PFSK-1 (cell line): ENCODE measurements at regions not wholly inside any gene's neighbourhood (a gene's known extent, or its start where the extent isn't known, plus 50 kb on each side); places are given as distances from the start of the nearest gene placed in this dataset.

Experiments used
- FOXP2 ChIP-seq: optimal IDR thresholded peaks from 2 replicates; pipeline ENCODE3; 2011; ENCODE audit warnings: borderline replicate concordance, control low read depth, inconsistent platforms; ENCODE audit not compliant: insufficient read depth; ENCODE audit errors: extremely low read length, extremely low read depth
- POLR2AphosphoS5 ChIP-seq: IDR thresholded peaks from 2 replicates; pipeline ENCODE4 v1.6.1; 2012; ENCODE audit warnings: low read depth, mild to moderate bottlenecking, control low read depth, low read length, moderate library complexity
- SIN3A ChIP-seq: IDR thresholded peaks from 2 replicates; pipeline ENCODE4 v1.6.1; 2012; ENCODE audit warnings: mild to moderate bottlenecking, low read length, moderate library complexity, borderline replicate concordance; ENCODE audit not compliant: insufficient read depth
- TAF1 ChIP-seq: IDR thresholded peaks from 2 replicates; pipeline ENCODE4 v1.6.1; 2012; ENCODE audit warnings: low read length, control low read depth, borderline replicate concordance; ENCODE audit not compliant: insufficient read depth
- TF ChIP-seq, protein P1 (sequence below), 2 experiments: IDR thresholded peaks; 2 replicates each; pipeline versions ENCODE4 v1.6.1 to v1.8.0; 2011 to 2012; ENCODE audit warnings: low read depth in 2 of 2, low read length in 2 of 2, control low read depth in 1 of 2, inconsistent platforms in 1 of 2, mild to moderate bottlenecking in 1 of 2, moderate library complexity in 1 of 2; ENCODE audit not compliant: insufficient read depth in 1 of 2

DNA sequence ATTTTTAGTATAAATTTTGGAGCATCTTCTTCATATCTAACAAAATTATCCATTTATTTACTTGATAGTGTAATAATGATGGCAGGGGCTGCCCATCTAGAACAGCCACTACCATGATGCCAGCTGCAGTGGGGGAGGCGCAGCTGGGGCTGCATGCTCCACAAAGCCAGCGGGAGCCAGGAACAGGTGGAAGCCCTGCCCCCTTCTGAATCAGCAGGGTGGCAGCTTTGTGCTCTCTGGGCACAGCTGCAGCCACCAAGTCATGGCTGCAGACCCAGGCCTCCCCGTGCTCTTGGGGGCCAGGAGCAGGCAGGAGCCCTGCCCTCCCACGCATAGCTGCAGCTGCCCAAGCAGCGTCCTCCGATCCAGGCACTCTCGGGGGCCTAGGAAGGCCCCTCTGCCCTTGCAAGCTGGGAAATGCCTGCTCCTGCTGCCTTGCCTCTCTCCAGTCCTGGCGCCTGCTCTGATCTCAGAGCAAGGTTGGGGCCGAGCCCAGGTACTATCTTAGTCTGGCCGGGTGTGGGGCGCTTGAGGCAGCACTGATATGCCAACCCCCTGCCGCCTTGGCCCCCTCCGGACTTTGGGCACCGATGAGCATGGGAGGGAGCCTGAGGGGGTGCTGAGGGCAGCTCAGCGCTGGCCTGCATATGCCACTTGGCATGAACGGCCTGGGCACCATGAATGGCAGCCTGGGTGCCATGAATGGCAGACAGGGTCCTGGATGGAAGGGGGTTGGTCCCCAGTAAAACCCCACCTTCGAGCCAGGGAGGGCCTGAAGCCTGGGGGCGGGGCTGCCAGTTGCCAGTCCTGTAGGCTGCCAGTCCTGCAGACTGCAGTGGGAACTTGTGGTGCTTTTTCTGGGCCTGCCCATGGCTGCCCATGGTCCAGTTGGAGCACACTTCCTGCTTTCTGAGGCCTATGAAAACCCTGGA lies 1110.8 kb upstream of the POT1 start:
- TF ChIP-seq POLR2AphosphoS5 (no peak), SIN3A (no peak), TAF1 (no peak), FOXP2 (no peak)
- TF ChIP-seq, protein P1, sequence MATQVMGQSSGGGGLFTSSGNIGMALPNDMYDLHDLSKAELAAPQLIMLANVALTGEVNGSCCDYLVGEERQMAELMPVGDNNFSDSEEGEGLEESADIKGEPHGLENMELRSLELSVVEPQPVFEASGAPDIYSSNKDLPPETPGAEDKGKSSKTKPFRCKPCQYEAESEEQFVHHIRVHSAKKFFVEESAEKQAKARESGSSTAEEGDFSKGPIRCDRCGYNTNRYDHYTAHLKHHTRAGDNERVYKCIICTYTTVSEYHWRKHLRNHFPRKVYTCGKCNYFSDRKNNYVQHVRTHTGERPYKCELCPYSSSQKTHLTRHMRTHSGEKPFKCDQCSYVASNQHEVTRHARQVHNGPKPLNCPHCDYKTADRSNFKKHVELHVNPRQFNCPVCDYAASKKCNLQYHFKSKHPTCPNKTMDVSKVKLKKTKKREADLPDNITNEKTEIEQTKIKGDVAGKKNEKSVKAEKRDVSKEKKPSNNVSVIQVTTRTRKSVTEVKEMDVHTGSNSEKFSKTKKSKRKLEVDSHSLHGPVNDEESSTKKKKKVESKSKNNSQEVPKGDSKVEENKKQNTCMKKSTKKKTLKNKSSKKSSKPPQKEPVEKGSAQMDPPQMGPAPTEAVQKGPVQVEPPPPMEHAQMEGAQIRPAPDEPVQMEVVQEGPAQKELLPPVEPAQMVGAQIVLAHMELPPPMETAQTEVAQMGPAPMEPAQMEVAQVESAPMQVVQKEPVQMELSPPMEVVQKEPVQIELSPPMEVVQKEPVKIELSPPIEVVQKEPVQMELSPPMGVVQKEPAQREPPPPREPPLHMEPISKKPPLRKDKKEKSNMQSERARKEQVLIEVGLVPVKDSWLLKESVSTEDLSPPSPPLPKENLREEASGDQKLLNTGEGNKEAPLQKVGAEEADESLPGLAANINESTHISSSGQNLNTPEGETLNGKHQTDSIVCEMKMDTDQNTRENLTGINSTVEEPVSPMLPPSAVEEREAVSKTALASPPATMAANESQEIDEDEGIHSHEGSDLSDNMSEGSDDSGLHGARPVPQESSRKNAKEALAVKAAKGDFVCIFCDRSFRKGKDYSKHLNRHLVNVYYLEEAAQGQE (IDR thresholded peaks at IDR 0.05; ENCODE audit: insufficient read depth in 1 of 2, low read depth in 2 of 2, low read length in 2 of 2), result no peak
